ENCODE measurements at regions not wholly inside any gene's neighbourhood (a gene's known extent, or its start where the extent isn't known, plus 50 kb on each side); places are given as distances from the start of the nearest gene placed in this dataset.
"Not testable (repeated sequence)": the region's sequence is repeated elsewhere in the genome, so short reads cannot be mapped to it uniquely, and the experiment has no call there.

- no peak for DNase-seq (ENCODE audit: low read depth)
These were observed 710.3 kb downstream of the ZBBX start for GRCh38 chr3:166669781-166670180.

GRCh38 chr3:166663194-166663593 lies 716.9 kb downstream of the ZBBX start:
- no peak for DNase-seq (ENCODE audit: low read depth)

- no peak for DNase-seq (ENCODE audit: low read depth)
These were observed 718.5 kb downstream of the ZBBX start for GRCh38 chr3:166661621-166662020.

GRCh38 chr3:166660962-166661361 lies 719.1 kb downstream of the ZBBX start:
- no peak for DNase-seq (ENCODE audit: low read depth)

GRCh38 chr3:166637984-166638530 lies 742.0 kb downstream of the ZBBX start:
- DNase-seq (ENCODE audit: low read depth): no peak

GRCh38 chr3:166634091-166634746 lies 745.9 kb downstream of the ZBBX start:
- DNase-seq (ENCODE audit: low read depth): no peak

- no peak for DNase-seq (ENCODE audit: low read depth)
These were observed 749.9 kb downstream of the ZBBX start for GRCh38 chr3:166630190-166630589.

- DNase-seq (ENCODE audit: low read depth): no peak
These were observed 766.7 kb downstream of the ZBBX start for GRCh38 chr3:166613365-166613764.

GRCh38 chr3:166612761-166613160 lies 767.3 kb downstream of the ZBBX start:
- DNase-seq (ENCODE audit: low read depth): not testable (repeated sequence)

- DNase-seq (ENCODE audit: low read depth): no peak
These were observed 770.8 kb upstream of the BCHE start for GRCh38 chr3:166607933-166608521.

GRCh38 chr3:166606988-166607387 lies 769.8 kb upstream of the BCHE start:
- no peak for DNase-seq (ENCODE audit: low read depth)

GRCh38 chr3:166593776-166594175 lies 756.6 kb upstream of the BCHE start:
- DNase-seq (ENCODE audit: low read depth): no peak

- no peak for DNase-seq (ENCODE audit: low read depth)
These were observed 745.0 kb upstream of the BCHE start for GRCh38 chr3:166582236-166582635.

GRCh38 chr3:166580561-166580960 lies 743.3 kb upstream of the BCHE start:
- no peak for DNase-seq (ENCODE audit: low read depth)

- DNase-seq (ENCODE audit: low read depth): no peak
These were observed 737.9 kb upstream of the BCHE start for GRCh38 chr3:166575161-166575560.

- DNase-seq (ENCODE audit: low read depth): not testable (repeated sequence)
These were observed 734.5 kb upstream of the BCHE start for GRCh38 chr3:166571686-166572085.

GRCh38 chr3:166570102-166570501 lies 732.9 kb upstream of the BCHE start:
- no peak for DNase-seq (ENCODE audit: low read depth)

GRCh38 chr3:166569589-166569988 lies 732.4 kb upstream of the BCHE start:
- DNase-seq (ENCODE audit: low read depth): no peak

GRCh38 chr3:166560253-166560652 lies 723.0 kb upstream of the BCHE start:
- no peak for DNase-seq (ENCODE audit: low read depth)

- no peak for DNase-seq (ENCODE audit: low read depth)
These were observed 719.7 kb upstream of the BCHE start for GRCh38 chr3:166556955-166557354.

GRCh38 chr3:166554023-166554422 lies 716.8 kb upstream of the BCHE start:
- no peak for DNase-seq (ENCODE audit: low read depth)

GRCh38 chr3:166533740-166534139 lies 696.5 kb upstream of the BCHE start:
- DNase-seq (ENCODE audit: low read depth): no peak

- no peak for DNase-seq (ENCODE audit: low read depth)
These were observed 694.5 kb upstream of the BCHE start for GRCh38 chr3:166531730-166532129.

- DNase-seq (ENCODE audit: low read depth): peak; percentile 17
These were observed 690.1 kb upstream of the BCHE start for GRCh38 chr3:166527325-166527724.

Measured in forelimb muscle (tissue), 1 donor.